ENCODE measurements at regions not wholly inside any gene's neighbourhood (a gene's known extent, or its start where the extent isn't known, plus 50 kb on each side); places are given as distances from the start of the nearest gene placed in this dataset.

GRCh38 chr22:48600171-48600570 is 1227.5 kb downstream of the BRD1 start:
- TF ChIP-seq CTCF (IDR thresholded peaks at IDR 0.05) (no peak), EP300 (IDR thresholded peaks at IDR 0.05) (no peak)
